OCI-LY1 (cell line): ENCODE measurements at regions not wholly inside any gene's neighbourhood (a gene's known extent, or its start where the extent isn't known, plus 50 kb on each side); places are given as distances from the start of the nearest gene placed in this dataset.

Source experiments
- CTCF ChIP-seq: fragments of 200-600 bp; sonication (generic), shearing (Covaris generic); IDR thresholded peaks from 2 replicates; pipeline ENCODE4 v1.5.1; 2017; ENCODE audit warnings: mild to moderate bottlenecking, antibody characterized with exemption, low read length, moderate library complexity, mixed read lengths
- EZH2 ChIP-seq: fragments of 200-600 bp; sonication (generic), shearing (Covaris generic); IDR thresholded peaks from 2 replicates; pipeline ENCODE4 v1.8.0; 2017; ENCODE audit warnings: borderline replicate concordance, mixed run types, mild to moderate bottlenecking, antibody characterized with exemption, low read length, moderate library complexity, mixed read lengths

GRCh38 chr19:28556371-28556770 is 656.6 kb downstream of the UQCRFS1 start:
- no peak for TF ChIP-seq CTCF
- no peak for TF ChIP-seq EZH2
